CD4-positive, alpha-beta memory T cell (primary cell): ENCODE measurements at regions not wholly inside any gene's neighbourhood (a gene's known extent, or its start where the extent isn't known, plus 50 kb on each side); places are given as distances from the start of the nearest gene placed in this dataset.

ENCODE experiments used
- CTCF ChIA-PET: fragments of 350-600 bp; sonication (Branson Sonifier 250); formaldehyde crosslinking; loops from one replicate; lab custom pipeline; 2021; ENCODE audit warnings: inconsistent platforms; ENCODE audit not compliant: partially characterized antibody; lab: Charles Lee
- POLR2A ChIA-PET: fragments of 350-600 bp; sonication (Branson Sonifier 250); formaldehyde crosslinking; loops from one replicate; lab custom pipeline; 2021; ENCODE audit not compliant: partially characterized antibody; lab: Charles Lee
- DNase-seq, 5 donors: peaks; one replicate each; pipeline versions ENCODE4 v3.0.0 to v3.0.0-alpha.2; 2020 to 2022; ENCODE audit warnings: mixed read lengths in 1 of 5
- H3K27ac ChIP-seq: one replicate; pipeline ENCODE4 v1.7.0; 2013; ENCODE audit warnings: low read depth, low read length
- H3K27me3 ChIP-seq: 2 replicates; pipeline ENCODE4 v1.7.0; 2013; ENCODE audit warnings: mild to moderate bottlenecking, low read length, moderate library complexity; ENCODE audit not compliant: insufficient read depth
- H3K36me3 ChIP-seq: 2 replicates; pipeline ENCODE4 v1.7.0; 2013; ENCODE audit warnings: mild to moderate bottlenecking, low read length, moderate library complexity; ENCODE audit not compliant: insufficient read depth
- H3K4me1 ChIP-seq: 2 replicates; pipeline ENCODE4 v1.7.0; 2013; ENCODE audit warnings: mild to moderate bottlenecking, low read length, moderate library complexity; ENCODE audit not compliant: insufficient read depth
- H3K4me3 ChIP-seq, 2 donors: one replicate each; pipeline ENCODE4 v1.7.0; 2013; ENCODE audit warnings: low read length in 2 of 2, mild to moderate bottlenecking in 1 of 2
- H3K9me3 ChIP-seq, 2 donors: one replicate each; pipeline ENCODE4 v1.7.0; 2013; ENCODE audit warnings: low read length in 2 of 2, control low read depth in 1 of 2; ENCODE audit not compliant: control insufficient read depth in 1 of 2
- H3K27ac Mint-ChIP-seq, 7 donors: one replicate each; pipeline ENCODE4 v1.8.0; 2020 to 2021; ENCODE audit warnings: mixed read lengths in 7 of 7, mild to moderate bottlenecking in 6 of 7, inconsistent platforms in 3 of 7, moderate library complexity in 3 of 7
- H3K27me3 Mint-ChIP-seq, 2 donors: one replicate each; pipeline ENCODE4 v1.8.0; 2020 to 2021; ENCODE audit warnings: mixed read lengths in 2 of 2
- H3K36me3 Mint-ChIP-seq, 2 donors: one replicate each; pipeline ENCODE4 v1.8.0; 2020 to 2021; ENCODE audit warnings: mixed read lengths in 2 of 2, inconsistent platforms in 1 of 2, mild to moderate bottlenecking in 1 of 2
- H3K4me1 Mint-ChIP-seq, 4 donors: one replicate each; pipeline ENCODE4 v1.8.0; 2020 to 2021; ENCODE audit warnings: mixed read lengths in 4 of 4, mild to moderate bottlenecking in 1 of 4
- H3K4me3 Mint-ChIP-seq, 8 donors: one replicate each; pipeline ENCODE4 v1.8.0; 2020 to 2021; ENCODE audit warnings: mixed read lengths in 8 of 8, mild to moderate bottlenecking in 7 of 8, moderate library complexity in 6 of 8, inconsistent platforms in 3 of 8
- H3K9me3 Mint-ChIP-seq, 8 donors: one replicate each; pipeline ENCODE4 v1.8.0; 2020 to 2021; ENCODE audit warnings: mixed read lengths in 8 of 8, mild to moderate bottlenecking in 5 of 8, inconsistent platforms in 3 of 8, moderate library complexity in 1 of 8
- intact Hi-C: fragments of 100-400 bp; cut with micrococcal nuclease; formaldehyde crosslinking; loops from one replicate; pipeline ENCODE4 v1.15.1; 2023

DNA sequence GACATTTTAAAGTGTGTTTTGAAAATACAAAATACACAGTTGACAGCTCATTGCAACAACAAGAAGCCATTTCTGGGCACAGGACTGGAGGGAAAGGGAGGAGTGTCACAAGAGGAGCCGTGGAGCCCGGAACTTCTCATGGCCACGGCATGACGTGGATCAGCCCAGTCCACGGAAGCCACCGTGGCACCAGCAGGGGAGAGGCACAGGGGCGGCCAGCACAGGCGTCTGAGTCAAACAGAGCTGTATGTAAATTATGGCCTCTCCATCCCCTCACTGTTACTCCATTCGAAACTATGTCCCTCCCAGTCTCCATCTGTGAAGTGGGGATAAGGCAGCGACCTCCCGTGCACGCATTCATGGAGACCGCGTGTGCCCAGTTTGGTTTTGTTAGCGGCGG, 165.6 kb upstream of the IRX2 start:
- ChIA-PET POLR2A (no interaction called here), CTCF (no interaction called here)
- Histone ChIP-seq H3K36me3 (no peaks in the 10 kb centered on the region), H3K27me3 (no peaks in the 10 kb centered on the region), H3K4me1 (no peaks in the 10 kb centered on the region), H3K9me3 (no peaks in the 10 kb centered on the region), H3K4me3 (no peak overlapping the region), H3K27ac (no peak overlapping the region)
- peaks cover 2 to 10% (median 5%) of the 10 kb centered on the region in 8 donors for H3K9me3 Mint-ChIP-seq
- no peaks in the 10 kb centered on the region for H3K36me3 Mint-ChIP-seq
- DNase-seq: no peak
- no peak overlapping the region for H3K4me3 Mint-ChIP-seq
- no peaks in the 10 kb centered on the region for H3K4me1 Mint-ChIP-seq
- H3K27ac Mint-ChIP-seq: no peak overlapping the region
- no peaks in the 10 kb centered on the region for H3K27me3 Mint-ChIP-seq
- intact Hi-C loops: no loop called here

DNA sequence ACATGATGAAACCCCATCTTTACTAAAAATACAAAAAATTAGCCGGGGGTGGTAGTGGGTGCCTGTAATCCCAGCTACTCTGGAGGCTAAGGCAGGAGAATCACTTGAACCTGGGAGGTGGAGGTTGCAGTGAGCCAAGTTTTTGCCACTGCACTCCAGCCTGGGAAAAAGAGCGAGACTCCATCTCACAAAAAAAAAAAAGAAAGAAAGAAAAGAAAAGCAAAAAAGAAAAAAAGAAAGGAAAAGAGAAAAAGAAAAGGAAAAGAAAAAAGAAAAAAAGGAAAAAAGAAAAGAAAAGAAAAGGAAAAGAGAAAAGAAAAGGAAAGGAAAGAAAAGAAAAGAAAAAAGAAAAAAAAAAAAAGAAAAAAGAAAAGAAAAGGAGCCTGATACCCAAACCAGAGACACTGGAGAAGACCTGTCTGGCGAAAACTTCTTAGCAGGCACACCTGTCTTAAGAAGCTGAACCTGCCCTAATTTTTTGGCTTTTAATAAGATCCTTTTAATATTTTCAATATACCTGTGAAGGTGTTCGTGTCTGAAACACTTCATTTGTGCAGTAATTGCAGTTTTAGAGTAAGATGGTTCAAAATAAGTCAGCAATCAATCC, 164.7 kb upstream of the IRX2 start:
- Mint-ChIP-seq H3K4me1 (no peaks in the 10 kb centered on the region), H3K4me3 (no peak overlapping the region), H3K9me3 (peaks cover 2 to 13% (median 5%) of the 10 kb centered on the region in 8 donors), H3K27ac (no peak overlapping the region), H3K27me3 (no peaks in the 10 kb centered on the region), H3K36me3 (no peaks in the 10 kb centered on the region)
- CTCF ChIA-PET: no interaction called here
- H3K27ac ChIP-seq: no peak overlapping the region
- intact Hi-C loops: no loop called here
- no peaks in the 10 kb centered on the region for H3K4me1 ChIP-seq
- no peaks in the 10 kb centered on the region for H3K9me3 ChIP-seq
- no peak for DNase-seq
- H3K27me3 ChIP-seq: no peaks in the 10 kb centered on the region
- no peaks in the 10 kb centered on the region for H3K36me3 ChIP-seq
- POLR2A ChIA-PET: no interaction called here
- no peak overlapping the region for H3K4me3 ChIP-seq

DNA sequence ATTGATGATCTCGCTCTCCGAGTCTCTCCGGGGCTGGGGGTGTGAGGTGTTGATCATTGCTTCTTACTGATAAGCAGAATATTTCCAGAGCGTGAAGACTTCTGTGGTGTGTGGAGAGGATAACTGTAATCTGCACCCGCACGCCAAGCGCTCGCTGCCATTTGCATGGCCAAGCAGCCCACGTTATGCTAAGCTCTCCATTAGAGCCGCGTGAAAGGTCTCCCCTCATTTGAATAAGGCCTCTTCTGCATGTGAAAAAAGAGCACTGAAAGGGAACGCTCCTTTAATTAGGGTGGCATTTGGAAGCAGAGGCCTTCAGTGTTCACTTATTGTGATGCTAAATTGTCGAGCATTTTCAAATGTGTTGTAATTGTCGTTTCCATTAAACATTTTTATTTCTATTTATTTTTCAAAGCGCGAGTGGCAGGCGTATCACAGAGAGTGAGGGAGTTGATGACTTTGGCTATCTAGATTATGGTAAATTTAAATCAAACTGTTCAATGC, 163.6 kb upstream of the IRX2 start:
- no peaks in the 10 kb centered on the region for H3K27me3 Mint-ChIP-seq
- Histone ChIP-seq H3K27me3 (no peaks in the 10 kb centered on the region), H3K4me1 (no peaks in the 10 kb centered on the region), H3K27ac (no peak overlapping the region), H3K4me3 (no peak overlapping the region), H3K36me3 (no peaks in the 10 kb centered on the region), H3K9me3 (no peaks in the 10 kb centered on the region)
- DNase-seq: no peak
- no peaks in the 10 kb centered on the region for H3K4me1 Mint-ChIP-seq
- intact Hi-C loops: no loop called here
- peaks cover 0 to 13% (median 3%) of the 10 kb centered on the region in 8 donors for H3K9me3 Mint-ChIP-seq
- H3K36me3 Mint-ChIP-seq: no peaks in the 10 kb centered on the region
- ChIA-PET POLR2A (no interaction called here), CTCF (no interaction called here)
- H3K27ac Mint-ChIP-seq: no peak overlapping the region
- no peak overlapping the region for H3K4me3 Mint-ChIP-seq

DNA sequence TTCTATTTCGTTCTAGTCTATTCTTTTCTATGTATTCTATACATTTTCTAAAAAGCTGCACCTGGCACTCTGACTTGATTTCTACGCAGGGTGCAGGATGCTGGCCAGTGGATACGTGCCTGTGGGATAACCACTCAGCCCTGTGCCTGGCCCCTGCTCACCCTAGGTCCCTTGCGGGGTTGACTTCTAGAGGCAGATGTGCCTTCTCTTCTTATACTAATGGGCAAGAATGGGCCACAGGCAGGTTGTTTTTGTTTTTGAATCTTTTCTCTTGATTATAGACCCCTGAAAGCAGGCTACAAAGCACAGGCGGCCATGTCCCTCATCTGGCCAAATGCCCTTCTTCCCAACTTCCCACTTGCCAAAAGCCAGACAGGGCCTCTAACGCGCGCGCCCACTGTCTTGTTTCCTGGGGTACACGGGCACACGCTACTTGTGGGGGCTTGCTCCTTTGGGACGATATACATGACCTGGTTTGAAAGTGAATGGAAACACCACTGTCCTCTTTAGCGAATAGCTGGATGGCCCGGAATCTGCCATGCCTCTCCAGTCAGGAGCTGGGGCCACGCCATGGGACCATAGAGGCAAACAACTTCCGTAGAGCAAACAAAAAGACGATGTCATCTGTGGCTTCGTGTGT, 162.7 kb upstream of the IRX2 start:
- Mint-ChIP-seq H3K27ac (no peak overlapping the region), H3K4me3 (no peak overlapping the region), H3K4me1 (no peaks in the 10 kb centered on the region), H3K9me3 (peaks cover 0 to 13% (median 3%) of the 10 kb centered on the region in 8 donors), H3K27me3 (no peaks in the 10 kb centered on the region), H3K36me3 (no peaks in the 10 kb centered on the region)
- Histone ChIP-seq H3K9me3 (no peaks in the 10 kb centered on the region), H3K36me3 (no peaks in the 10 kb centered on the region), H3K4me1 (no peaks in the 10 kb centered on the region), H3K27me3 (no peaks in the 10 kb centered on the region), H3K27ac (no peak overlapping the region), H3K4me3 (no peak overlapping the region)
- ChIA-PET POLR2A (no interaction called here), CTCF (no interaction called here)
- no peak for DNase-seq
- intact Hi-C loops: no loop called here

DNA sequence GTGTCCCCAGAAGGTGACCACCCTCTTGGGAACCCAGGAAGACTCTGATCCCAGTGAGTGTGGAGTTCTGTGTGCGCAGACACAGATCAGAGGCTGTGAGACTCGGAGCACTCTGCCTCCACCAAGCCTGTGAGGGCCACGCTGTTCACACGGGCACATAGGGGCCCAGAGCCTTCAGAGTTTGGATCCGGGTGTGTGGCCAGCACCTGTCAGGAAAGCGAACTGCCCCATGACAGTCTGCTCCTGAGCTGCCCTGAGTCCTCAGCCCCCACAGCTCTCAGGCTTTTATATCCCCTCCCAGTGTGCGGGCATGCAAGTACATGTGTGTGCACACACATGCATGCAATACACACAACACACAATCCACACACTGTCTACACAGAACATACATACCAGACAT, 161.8 kb upstream of the IRX2 start:
- CTCF ChIA-PET: no interaction called here
- H3K9me3 Mint-ChIP-seq: peaks cover 0 to 10% (median 2%) of the 10 kb centered on the region in 8 donors
- intact Hi-C loops: no loop called here

DNA sequence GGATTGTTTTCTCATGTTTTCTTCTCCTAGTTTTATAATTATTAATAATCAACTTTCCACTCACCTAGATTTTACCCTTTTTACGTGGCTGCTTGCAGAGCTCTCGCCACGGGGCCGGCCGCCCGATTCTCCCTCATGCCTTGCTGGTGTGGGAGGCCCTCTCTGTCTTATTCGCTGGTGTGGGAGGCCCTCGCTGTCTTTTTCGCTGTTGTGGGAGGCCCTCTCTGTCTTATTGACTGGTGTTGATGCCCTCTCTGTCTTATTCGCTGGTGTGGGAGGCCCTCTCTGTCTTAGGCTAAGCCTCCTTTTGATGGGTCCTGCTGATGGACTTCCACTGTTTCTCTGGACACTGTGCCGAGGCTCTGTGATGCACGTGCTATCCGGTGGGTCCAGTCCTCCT, 161.3 kb upstream of the IRX2 start:
- Histone ChIP-seq H3K4me1 (no peaks in the 10 kb centered on the region), H3K36me3 (no peaks in the 10 kb centered on the region), H3K27ac (no peak overlapping the region), H3K4me3 (no peak overlapping the region), H3K9me3 (no peaks in the 10 kb centered on the region), H3K27me3 (no peaks in the 10 kb centered on the region)
- Mint-ChIP-seq H3K4me3 (no peak overlapping the region), H3K27ac (no peak overlapping the region), H3K36me3 (no peaks in the 10 kb centered on the region), H3K4me1 (no peaks in the 10 kb centered on the region), H3K27me3 (no peaks in the 10 kb centered on the region), H3K9me3 (peaks cover 0 to 9% (median 2%) of the 10 kb centered on the region in 8 donors)
- no peak for DNase-seq
- POLR2A ChIA-PET: no interaction called here
- intact Hi-C loops: no loop called here
- CTCF ChIA-PET: no interaction called here

More for the DNA sequence above, 161.8 kb upstream of the IRX2 start:
- H3K9me3 ChIP-seq: no peaks in the 10 kb centered on the region
- Mint-ChIP-seq H3K27ac (no peak overlapping the region), H3K4me1 (no peaks in the 10 kb centered on the region), H3K27me3 (no peaks in the 10 kb centered on the region), H3K4me3 (no peak overlapping the region), H3K36me3 (no peaks in the 10 kb centered on the region)
- no peaks in the 10 kb centered on the region for H3K36me3 ChIP-seq
- no peaks in the 10 kb centered on the region for H3K27me3 ChIP-seq
- POLR2A ChIA-PET: no interaction called here
- H3K27ac ChIP-seq: no peak overlapping the region
- no peak for DNase-seq
- no peak overlapping the region for H3K4me3 ChIP-seq
- no peaks in the 10 kb centered on the region for H3K4me1 ChIP-seq

DNA sequence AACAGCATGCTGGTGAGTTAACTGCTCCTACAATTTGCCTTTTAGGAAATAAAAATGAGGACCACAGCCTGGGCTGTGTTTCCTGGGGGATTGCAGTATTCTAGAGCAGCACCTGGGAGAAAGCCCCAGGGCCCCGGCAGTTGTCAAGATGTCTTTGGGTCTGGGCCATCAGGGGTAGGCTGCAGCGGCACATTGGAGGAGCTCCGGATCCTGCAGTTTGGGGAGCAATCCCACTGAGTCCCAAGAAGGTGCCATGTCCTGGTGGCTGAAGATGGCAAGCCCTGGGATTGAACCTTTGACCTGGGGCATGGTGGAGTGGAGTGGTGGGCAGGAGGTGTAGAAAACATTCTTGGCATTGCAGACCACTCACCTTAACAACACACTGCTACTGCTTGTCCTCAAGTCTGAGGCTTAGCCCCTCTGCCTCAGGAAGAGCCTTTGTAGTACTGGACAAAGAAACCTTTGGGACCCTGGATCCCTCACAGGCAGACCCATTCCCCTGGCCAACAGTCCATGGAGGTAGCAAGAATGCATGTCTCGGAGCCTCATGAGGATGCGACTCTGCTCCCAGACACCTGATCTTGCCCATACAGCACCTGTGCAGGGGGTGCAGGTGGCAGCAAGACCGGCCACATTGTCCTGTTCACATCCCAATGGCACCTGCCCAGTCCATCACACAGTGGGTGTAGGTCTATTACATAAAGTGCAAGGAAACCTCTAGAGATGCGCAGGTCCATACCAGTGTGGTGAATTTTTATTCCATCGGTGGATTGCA, 159.1 kb upstream of the IRX2 start:
- no peak overlapping the region for H3K4me3 Mint-ChIP-seq
- no peak overlapping the region for H3K27ac Mint-ChIP-seq
- ChIA-PET CTCF (no interaction called here), POLR2A (no interaction called here)
- DNase-seq: no peak
- intact Hi-C loops: no loop called here
- no peak overlapping the region for H3K4me3 ChIP-seq
- H3K4me1 Mint-ChIP-seq: no peaks in the 10 kb centered on the region
- no peaks in the 10 kb centered on the region for H3K9me3 ChIP-seq
- H3K4me1 ChIP-seq: no peaks in the 10 kb centered on the region
- no peaks in the 10 kb centered on the region for H3K27me3 ChIP-seq
- no peak overlapping the region for H3K27ac ChIP-seq
- no peaks in the 10 kb centered on the region for H3K27me3 Mint-ChIP-seq
- H3K9me3 Mint-ChIP-seq: peaks cover 0 to 5% (median under 1%) of the 10 kb centered on the region in 8 donors
- no peaks in the 10 kb centered on the region for H3K36me3 Mint-ChIP-seq
- no peaks in the 10 kb centered on the region for H3K36me3 ChIP-seq
